ENCODE measurements at regions not wholly inside any gene's neighbourhood (a gene's known extent, or its start where the extent isn't known, plus 50 kb on each side); places are given as distances from the start of the nearest gene placed in this dataset.
"Not testable (repeated sequence)": the region's sequence is repeated elsewhere in the genome, so short reads cannot be mapped to it uniquely, and the experiment has no call there.

GRCh38 chr1:218933513-218933912, 240.2 kb upstream of the LYPLAL1 start:
- DNase-seq (ENCODE audit: low read depth): peak; percentile 10

GRCh38 chr1:218935408-218935807, 238.3 kb upstream of the LYPLAL1 start:
- DNase-seq (ENCODE audit: low read depth): not testable (repeated sequence)

DNA sequence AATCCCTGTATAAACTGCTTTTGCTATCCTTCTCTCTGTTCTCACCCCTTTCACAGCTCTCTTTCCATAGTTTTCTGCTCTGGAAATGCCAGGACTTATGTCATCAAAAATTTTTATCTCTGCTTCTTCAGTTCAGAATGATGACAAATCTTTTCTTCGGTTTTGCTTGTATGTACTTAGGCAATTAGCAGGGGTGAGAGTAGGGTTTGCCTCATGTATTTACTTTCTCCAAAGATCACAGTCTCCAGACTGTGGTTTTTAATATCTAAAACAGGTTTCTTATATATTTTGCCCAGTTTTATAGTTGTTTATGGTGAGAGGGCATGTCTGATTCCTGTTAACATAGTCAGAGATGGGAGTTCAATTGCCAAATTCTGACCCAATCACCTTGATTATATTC, 235.4 kb upstream of the LYPLAL1 start:
- DNase-seq (ENCODE audit: low read depth): no peak

DNA sequence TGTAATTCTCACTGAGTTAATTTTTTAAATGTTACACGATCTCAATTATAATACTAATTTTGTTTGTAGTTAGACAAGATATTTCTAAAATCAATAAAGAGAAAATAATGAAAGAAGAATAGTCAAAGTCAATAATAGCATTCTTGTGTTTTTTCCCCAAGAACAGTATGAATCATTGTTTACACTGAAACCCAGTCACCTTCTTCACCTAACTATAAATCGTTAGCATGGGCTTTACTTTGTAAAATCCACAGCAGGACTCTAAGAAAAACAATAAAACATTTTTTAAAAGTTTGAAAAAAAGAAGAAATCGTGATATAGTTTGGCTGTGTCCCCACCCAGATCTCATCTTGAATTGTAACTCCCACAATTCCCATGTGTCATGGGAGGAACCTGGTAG, 234.6 kb upstream of the LYPLAL1 start:
- DNase-seq (ENCODE audit: low read depth): peak; percentile 31

DNA sequence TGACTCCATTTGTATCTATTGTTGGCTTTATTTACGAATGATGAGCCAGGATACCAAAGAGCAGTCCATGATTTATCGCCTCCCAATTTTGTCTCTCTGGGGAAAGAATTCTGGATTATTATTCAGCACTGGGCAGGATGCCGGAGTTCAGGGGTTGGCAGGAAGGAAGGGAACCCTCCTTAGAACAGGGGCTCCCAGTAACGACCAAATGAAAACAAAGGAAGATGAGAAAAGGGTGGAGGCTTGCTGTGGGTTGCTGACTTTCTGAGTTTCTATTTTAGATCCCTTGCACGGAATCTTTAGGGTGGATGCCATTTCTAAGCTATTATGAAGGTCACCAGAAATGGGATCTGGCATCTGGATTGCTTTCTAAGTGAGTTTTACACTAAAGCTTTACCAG, 231.2 kb upstream of the LYPLAL1 start:
- no peak for DNase-seq (ENCODE audit: low read depth)

GRCh38 chr1:218943371-218943770, 230.3 kb upstream of the LYPLAL1 start:
- DNase-seq (ENCODE audit: low read depth): no peak

- peak; percentile 69 for DNase-seq (ENCODE audit: low read depth)
Observed at GRCh38 chr1:218945050-218945449, 228.6 kb upstream of the LYPLAL1 start.

DNA sequence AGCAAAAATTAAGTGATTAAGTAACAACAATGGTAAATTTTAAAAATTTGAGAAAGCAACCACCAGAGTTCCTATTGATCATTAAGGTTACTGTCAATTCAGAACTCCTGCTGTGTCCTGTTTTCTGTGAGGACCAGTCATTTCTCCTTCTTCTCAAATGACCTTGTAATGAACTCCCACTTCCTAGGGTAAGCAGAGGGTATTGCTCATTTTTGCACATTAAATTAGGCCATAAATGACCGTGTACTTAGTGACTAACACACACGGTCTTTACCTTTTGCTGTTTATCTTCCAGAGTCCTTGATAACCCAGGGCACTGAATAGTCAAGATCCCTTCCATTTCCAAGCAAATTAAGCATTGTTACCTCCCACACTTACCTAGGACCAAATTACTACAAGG, 227.5 kb upstream of the LYPLAL1 start:
- no peak for DNase-seq (ENCODE audit: low read depth)

- DNase-seq (ENCODE audit: low read depth): no peak
Observed at GRCh38 chr1:218948446-218948845, 225.2 kb upstream of the LYPLAL1 start.

GRCh38 chr1:218953386-218953785, 220.3 kb upstream of the LYPLAL1 start:
- no peak for DNase-seq (ENCODE audit: low read depth)

DNA sequence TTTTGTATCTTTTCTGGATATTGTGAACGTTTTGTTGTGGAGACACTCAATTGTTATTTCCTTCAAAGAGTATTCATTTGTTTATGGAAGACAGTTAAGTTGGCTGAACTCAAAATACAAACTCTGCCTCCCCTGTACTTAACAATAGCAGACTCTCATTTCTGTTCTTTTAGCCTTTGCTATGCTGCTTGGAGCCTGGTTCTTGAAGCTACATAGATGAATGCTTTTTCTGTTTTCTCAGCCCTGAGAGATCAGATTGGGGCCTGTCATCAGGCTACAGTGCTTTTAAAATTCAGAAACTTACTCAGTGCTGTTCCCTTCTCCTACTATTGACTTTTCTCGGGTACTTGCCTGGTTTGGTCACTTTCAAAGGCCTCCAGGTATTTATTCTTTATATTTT, 215.7 kb upstream of the LYPLAL1 start:
- DNase-seq (ENCODE audit: low read depth): no peak

GRCh38 chr1:218959784-218960183, 213.9 kb upstream of the LYPLAL1 start:
- DNase-seq (ENCODE audit: low read depth): no peak

DNA sequence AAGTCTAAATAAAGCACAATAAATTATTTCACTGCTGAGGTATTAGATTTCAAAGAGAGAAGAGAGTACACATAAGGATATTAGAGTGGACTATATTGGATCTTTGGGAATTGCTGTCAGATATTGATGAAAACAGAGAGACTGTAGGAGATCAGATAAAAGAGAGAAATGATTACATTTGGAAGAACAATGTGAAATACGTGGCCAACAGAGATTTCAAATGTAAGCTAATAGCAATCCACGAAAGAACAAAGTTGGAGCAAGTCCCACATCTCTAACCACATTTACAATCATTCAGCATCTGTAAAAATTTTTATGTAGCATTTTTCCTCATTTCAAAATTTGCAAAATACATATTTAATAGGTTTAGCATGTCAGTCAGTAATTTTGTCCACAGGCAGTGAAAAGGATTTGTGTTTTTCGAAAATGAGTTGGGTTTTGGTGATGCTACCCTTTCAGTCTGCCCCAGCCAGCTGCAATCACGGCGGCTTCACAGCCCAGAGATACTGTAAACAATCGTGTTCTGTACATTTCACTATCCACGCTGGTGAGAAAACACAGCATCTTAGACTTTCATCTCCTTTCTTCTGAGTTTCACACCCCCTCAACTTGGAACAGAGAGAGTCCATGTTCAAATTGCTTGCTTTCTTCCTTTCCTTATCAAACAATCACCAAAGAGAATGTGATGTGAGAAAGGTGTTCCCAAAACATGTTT, 209.1 kb upstream of the LYPLAL1 start:
- DNase-seq (ENCODE audit: low read depth): no peak

- DNase-seq (ENCODE audit: low read depth): no peak
Observed at GRCh38 chr1:218965821-218966220, 207.9 kb upstream of the LYPLAL1 start.

GRCh38 chr1:218967254-218967653, 206.4 kb upstream of the LYPLAL1 start:
- DNase-seq (ENCODE audit: low read depth): no peak

GRCh38 chr1:218967836-218968235, 205.8 kb upstream of the LYPLAL1 start:
- DNase-seq (ENCODE audit: low read depth): peak; percentile 69

DNA sequence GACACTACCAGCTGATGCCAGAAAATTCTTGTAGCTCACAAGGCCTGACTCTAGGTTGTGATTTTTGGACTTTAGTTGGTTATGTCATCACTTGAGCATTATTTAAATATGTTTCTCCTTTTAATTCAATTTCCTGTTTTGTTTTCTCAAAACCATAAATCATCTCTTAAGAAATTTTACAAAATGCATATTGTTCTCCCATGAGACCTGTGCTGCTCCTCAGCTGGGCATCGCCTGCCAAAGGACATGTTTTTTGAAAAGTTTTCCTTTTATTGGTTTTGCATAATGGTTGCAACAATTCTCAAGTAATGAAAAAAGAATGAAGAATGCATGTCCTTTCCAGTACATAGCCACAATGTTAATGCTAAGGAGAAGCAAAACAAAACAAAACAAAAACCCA, 204.7 kb upstream of the LYPLAL1 start:
- DNase-seq (ENCODE audit: low read depth): no peak

- no peak for DNase-seq (ENCODE audit: low read depth)
Observed at GRCh38 chr1:218970397-218970990, 203.2 kb upstream of the LYPLAL1 start.

DNA sequence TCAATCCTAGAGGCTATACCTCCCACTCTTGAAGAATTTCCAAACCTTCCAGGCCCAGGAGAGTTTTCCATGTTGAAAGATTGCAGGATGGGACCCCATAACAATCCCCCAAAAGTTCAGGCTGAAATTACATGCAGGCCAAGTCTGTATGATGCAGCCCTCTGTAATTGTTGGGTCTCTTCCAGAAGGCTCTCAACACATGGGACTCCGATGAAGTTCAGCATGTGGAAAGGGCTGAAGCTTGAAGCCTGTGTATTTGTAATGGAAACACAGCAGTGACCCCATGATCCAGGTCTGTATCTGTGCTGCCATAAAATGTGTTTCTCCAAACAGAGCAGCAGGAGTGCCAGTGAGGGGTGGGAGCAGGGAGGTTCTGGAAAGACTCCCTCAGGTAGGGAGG, 202.5 kb upstream of the LYPLAL1 start:
- DNase-seq (ENCODE audit: low read depth): no peak

- no peak for DNase-seq (ENCODE audit: low read depth)
Observed at GRCh38 chr1:218980881-218981280, 192.8 kb upstream of the LYPLAL1 start.

DNA sequence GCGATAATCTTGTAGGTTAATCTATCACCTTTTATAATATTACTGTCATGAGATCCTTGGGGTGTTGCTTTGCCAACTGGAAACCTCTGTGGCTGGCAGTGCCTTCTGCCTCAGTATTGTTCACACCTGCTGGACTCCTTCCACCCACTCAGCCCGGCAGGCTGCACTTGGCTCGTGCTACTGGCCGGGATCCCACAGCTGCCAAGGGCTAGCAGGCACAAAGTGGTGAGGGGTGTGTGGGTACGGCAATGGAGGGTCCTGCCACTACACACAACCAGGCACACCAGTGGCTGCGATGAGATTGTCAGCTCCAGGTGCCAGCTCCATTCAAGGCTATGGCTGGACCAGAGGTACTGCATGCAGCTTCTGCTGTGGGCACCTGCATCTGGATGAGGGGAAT, 191.2 kb upstream of the LYPLAL1 start:
- no peak for DNase-seq (ENCODE audit: low read depth)

- no peak for DNase-seq (ENCODE audit: low read depth)
Observed at GRCh38 chr1:218983433-218983832, 190.2 kb upstream of the LYPLAL1 start.

GRCh38 chr1:218983848-218984247, 189.8 kb upstream of the LYPLAL1 start:
- peak; percentile 30 for DNase-seq (ENCODE audit: low read depth)

GRCh38 chr1:218985424-218985984, 188.2 kb upstream of the LYPLAL1 start:
- DNase-seq (ENCODE audit: low read depth): no peak

All from ELR (cell line).